GM18868 (cell line): ENCODE measurements at regions not wholly inside any gene's neighbourhood (a gene's known extent, or its start where the extent isn't known, plus 50 kb on each side); places are given as distances from the start of the nearest gene placed in this dataset.

ENCODE experiments used
- ATAC-seq: cut with Tn5 transposase; IDR thresholded peaks from one replicate; pipeline ENCODE4 v1.9.1; 2021; ENCODE audit warnings: mild to moderate bottlenecking, moderate library complexity; ENCODE audit not compliant: unreplicated experiment

GRCh38 chr4:189440716-189441115 lies 500.0 kb upstream of the FRG1 start:
- no peak for ATAC-seq

DNA sequence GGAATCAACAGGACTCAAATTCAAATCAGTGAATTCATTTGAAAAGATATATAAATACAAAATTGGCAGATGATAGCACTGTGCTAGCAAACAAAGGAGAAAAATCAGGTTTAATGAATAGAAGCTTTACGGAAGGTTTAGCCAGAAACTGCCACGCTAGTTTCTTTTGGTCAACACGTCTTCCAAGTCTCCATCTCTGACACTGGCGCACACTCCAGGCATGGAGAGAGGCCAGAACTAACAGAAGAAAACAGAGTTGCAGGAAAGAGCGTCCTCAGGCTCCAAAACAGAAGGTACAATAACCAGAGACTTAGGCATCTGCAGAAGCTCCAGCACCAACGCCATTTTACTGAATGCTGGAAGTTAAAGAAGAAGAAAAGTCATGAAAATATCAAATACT lies 497.3 kb upstream of the FRG1 start:
- no peak for ATAC-seq

DNA sequence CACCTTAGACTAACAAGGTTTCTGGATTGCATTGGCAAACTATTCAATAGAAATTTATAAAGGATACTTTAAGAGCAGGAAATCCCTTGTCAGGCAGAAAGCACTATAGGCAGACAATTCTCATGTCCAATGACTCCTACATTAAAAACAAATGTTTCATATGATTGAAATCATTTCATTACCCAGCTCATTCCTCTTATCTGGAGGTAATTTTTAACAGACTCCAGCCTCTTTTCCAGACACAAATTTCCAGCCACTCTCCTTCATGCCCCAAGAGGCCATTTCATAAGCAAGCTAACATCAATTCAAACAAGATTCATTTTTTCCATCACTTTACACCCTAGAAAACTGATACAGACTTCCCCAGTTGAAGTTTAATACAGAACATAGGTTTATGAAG lies 495.1 kb upstream of the FRG1 start:
- no peak for ATAC-seq

- ATAC-seq: no peak
Measured at GRCh38 chr4:189463734-189464133, 476.9 kb upstream of the FRG1 start.

DNA sequence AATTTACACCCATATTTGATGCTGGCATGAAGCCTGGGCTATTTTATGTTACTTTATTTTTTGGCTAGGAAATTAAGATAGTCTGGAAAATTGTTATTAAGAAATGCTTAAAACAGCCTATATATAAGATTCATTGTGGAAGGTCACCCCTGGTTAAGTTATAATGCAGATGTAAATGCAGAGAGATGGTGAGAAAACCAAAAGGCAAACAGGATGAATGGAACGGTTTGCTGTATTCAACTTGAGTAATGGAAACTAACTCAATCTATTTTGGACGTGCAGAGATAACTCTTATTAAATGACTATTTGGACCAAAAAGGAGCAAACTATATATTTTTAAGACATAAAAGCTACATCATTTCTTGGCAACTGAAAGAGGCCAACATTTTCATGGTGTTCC lies 446.3 kb upstream of the FRG1 start:
- no peak for ATAC-seq

DNA sequence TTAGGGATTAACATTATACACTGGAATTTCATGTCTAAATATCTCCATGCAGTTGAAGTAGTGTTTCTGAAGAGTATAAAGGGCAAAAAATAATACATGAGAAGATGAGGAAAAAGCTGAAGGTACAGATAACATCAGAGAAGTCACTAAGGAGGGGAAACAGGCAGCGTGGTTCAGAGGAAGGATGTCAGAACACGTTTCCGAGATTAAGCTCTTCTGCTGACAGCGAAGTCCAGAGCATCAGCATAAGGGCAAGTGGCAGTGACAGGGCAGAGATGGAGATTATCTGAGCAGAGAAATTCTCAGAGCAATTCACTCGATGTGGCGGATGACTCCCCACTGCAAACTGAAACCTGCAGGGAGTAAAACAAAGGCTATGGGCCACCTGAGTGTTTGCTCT lies 443.2 kb upstream of the FRG1 start:
- ATAC-seq: no peak

DNA sequence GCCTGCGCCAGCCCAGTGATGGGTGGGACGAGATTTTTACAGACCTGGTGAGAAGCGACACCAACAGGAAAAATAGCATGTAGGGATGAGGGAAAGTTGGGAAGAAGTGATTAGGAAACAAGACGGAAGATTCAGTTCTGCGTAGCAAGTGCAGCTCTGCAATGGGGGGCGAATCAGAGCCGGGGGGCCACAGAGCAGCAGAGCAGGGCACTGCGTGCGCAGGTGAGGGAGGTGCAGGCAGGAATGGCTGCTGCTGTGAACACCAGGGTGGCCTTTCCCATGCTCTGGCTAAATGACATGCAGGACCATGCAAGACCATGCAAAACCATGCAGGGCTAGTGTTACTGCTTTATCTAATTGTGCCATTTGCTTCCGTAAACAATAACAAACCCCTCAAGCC lies 442.7 kb upstream of the FRG1 start:
- ATAC-seq: no peak

DNA sequence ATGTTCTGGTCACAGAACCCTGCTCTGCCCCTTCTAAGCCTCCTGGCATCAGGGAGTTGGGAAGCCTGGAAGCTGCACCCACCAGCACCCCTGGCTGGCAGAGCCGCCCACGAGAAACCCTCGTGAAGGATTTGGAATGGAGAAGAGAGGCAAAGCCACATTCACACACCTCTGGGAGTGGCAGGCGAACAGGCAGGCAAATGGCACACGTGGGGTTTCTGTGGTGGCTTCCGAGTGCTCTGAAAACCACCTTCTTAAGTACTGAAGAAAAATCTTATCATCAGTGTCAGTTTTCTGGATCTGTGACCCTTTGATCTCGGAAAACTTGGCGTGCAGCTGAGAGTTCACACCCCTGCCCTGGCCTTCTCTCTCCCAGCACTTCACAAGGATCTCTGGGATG lies 442.2 kb upstream of the FRG1 start:
- ATAC-seq: no peak

DNA sequence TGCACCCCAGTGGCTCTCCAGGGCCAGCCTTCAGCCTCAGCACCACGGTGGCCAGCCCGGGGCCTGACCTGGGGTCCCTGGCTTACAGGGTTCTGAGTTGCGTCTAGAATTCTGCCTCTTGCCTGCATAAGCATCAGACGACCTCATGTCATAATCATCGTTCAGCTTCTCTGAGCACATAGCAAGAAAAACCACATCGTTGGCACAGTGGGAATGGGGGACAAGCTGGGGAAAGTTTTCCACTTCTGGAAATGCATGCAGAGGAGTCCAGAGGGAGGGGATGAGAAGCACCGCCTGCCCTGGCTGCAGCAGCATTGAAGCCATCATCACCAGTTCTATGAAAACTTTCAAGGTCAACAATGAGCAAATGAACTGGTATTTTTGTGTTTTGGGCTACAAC lies 441.0 kb upstream of the FRG1 start:
- ATAC-seq: no peak

DNA sequence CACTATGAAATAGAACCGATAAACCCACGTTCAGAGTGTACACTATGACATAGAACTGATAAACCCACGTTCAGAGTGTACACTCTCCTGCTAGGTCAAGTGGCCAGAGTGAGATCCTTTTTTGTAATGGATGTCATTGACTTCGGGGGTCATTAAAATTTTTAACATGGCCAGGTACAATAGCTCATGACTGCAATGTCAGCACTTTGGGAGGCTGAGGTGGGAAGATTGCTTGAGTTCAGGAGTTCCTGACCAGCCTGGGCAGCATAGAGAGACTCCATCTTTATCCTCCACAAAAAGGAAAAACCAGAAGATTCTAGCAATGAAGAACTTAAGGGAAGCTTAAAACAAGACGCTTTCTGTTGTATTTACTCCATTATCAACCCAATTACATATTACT lies 439.7 kb upstream of the FRG1 start:
- no peak for ATAC-seq

- no peak for ATAC-seq
Measured at GRCh38 chr4:189502841-189503435, 437.7 kb upstream of the FRG1 start.

- ATAC-seq: no peak
Measured at GRCh38 chr4:189504220-189504619, 436.5 kb upstream of the FRG1 start.

- no peak for ATAC-seq
Measured at GRCh38 chr4:189505380-189505779, 435.3 kb upstream of the FRG1 start.

- ATAC-seq: no peak
Measured at GRCh38 chr4:189506080-189506479, 434.6 kb upstream of the FRG1 start.

- no peak for ATAC-seq
Measured at GRCh38 chr4:189507060-189507459, 433.6 kb upstream of the FRG1 start.

DNA sequence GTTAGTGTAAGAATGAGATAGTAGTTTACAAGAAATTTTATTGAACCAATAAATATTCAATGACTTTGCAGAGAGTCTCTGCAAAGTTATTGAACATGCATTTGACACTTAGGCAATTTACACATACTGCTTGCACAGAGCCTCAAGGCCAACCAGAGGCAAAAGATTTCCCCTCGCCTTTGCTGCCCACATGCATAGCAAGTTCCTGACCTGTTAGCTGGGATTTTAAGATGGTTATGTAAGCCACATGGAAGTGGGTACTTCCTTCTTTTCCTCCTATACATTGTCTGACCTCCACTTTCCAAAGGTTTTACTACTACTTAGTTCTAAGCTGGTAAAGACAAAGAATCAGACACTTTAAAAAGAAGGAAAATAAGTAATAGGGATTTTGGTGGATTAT lies 430.1 kb upstream of the FRG1 start:
- ATAC-seq: no peak

DNA sequence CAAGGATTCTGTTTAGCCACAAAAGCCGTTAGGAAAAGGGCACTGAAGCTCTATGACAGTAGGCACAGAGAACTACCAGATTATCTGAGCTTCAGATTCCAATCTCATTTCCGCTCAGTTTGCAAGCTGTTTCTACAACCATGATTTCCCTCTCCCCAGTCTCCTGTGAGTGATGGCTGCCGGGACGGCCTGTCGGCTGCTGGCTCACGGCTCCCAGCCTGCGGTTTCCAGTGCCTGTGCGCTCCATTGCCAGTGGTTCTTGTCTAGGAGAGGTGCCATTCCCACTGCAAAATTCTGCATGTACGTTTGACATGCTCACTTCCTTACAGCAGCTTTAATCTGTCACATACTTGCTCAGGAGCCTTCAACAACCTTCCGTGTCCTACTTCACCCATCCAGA lies 429.1 kb upstream of the FRG1 start:
- no peak for ATAC-seq

DNA sequence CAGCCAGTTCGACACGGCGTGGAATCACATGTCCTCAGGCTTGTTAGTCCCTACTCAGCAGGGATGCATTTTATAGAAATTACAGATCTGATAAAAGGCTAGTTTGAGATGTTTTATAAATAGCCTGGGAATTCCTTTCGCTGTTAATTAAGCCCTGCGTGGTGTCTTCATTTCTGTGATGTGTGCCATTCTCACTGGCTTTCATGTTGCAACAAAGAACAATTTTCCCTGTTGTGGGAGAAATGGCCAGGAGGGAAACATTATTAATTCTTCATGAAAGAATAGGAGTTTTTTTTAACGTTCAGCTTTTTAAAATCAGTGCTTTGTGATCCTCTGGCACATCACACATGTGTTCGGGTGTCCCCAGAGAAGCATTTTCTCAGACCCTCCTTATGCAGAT lies 427.3 kb upstream of the FRG1 start:
- ATAC-seq: no peak

DNA sequence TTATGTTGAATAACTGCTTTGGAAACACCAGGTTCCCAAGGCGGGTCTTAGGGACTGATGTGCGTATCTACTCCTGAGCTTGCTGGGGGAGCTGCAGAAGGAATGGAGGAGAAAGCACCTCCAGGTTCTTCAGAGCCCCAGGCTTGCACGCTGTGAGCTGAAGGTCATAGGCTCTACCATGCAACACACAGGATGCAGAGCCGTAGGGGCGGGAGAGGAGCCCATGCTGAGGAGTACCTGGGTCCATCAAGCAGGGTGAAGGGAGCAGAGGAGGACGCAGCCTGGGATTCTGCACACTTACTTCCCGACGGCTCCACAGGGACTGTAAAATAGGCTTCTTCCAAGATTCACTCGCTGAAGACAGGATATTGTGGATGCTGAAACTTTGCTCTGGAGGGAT lies 426.5 kb upstream of the FRG1 start:
- ATAC-seq: no peak

DNA sequence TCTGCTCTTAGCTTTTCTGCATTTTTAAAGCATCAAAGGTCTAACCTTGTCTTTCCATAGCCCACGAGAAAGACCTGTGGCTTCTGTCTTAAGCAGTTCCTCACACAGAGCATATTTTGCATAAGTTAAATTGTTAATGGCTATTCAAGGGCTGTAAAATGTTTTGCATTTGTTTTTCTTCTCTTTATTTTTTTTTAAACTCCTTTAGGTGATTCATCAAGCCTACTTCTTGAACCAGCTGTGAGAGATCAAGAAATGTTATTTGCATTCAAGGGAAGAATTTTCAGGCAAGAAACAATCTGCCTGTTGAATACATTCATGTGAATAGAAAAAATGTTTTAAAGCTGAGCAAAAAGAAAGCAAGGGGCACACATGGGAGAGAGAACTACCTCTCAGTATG lies 423.8 kb upstream of the FRG1 start:
- ATAC-seq: no peak

GRCh38 chr4:189519186-189519585 lies 421.5 kb upstream of the FRG1 start:
- ATAC-seq: no peak

DNA sequence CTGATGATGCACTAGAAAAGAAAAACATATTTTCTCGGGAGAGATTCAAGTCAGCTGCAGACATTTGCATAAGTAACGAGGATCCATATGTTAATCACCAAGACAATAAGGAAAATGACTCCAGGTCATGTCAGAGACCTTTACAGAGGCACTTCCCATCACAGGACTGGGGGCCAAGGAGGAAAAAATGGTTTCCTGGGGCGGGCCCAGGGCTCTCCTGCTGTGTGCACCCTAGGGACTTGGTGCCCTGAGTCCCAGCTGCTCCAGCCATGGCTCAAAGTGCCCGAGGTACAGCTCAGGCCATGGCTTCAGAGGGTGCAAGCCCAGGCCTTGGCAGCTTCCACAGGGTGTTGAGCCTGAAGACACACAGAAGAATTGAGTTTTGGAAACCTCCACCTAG lies 415.4 kb upstream of the FRG1 start:
- no peak for ATAC-seq

GRCh38 chr4:189530848-189531247 lies 409.8 kb upstream of the FRG1 start:
- no peak for ATAC-seq

DNA sequence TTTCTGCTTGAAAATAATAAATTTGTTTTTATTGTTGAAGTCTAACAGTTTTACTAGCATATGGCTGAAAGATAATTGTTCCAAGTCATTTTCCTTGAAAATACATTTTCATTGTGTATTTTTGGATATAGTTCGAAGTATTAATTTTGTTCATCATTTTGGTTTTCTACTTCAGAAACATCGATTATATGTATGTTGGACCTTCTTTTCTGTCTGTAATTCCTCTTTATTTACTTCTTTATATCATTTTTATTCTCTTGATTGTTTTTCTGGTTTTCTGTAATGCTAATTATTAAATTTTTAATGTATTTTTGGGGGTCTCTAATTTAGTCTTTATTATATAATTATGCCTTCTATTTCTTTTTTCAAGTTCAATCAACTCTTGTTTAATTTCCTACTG lies 407.1 kb upstream of the FRG1 start:
- ATAC-seq: no peak
